ENCODE measurements at regions not wholly inside any gene's neighbourhood (a gene's known extent, or its start where the extent isn't known, plus 50 kb on each side); places are given as distances from the start of the nearest gene placed in this dataset.

- H3K36me3 ChIP-seq (ENCODE audit: insufficient read depth): no peaks in the 10 kb centered on the region
- H3K9me2 ChIP-seq (ENCODE audit: insufficient read depth): no peaks in the 10 kb centered on the region
- no peaks in the 10 kb centered on the region for H3K27me3 ChIP-seq (ENCODE audit: insufficient read depth)
- peaks cover 5% of the 10 kb centered on the region; the same call in 1 of the 3 replicates for H3K9me3 Mint-ChIP-seq
- no peaks in the 10 kb centered on the region for H3K79me2 ChIP-seq (replicated peaks; ENCODE audit: insufficient read depth)
- no peaks in the 10 kb centered on the region for H3K36me3 Mint-ChIP-seq (ENCODE audit: low read depth)
- no peaks in the 10 kb centered on the region for H3F3A ChIP-seq (replicated peaks; ENCODE audit: low read depth)
- H3K4me1 Mint-ChIP-seq: peaks cover 6% of the 10 kb centered on the region; the same call in 2 of the 3 replicates
- no peak overlapping the region for H3K4me2 ChIP-seq
- no peaks in the 10 kb centered on the region for H4K20me1 ChIP-seq (replicated peaks; ENCODE audit: insufficient read depth)
- no peak overlapping the region for H3K27ac Mint-ChIP-seq
- no peak overlapping the region for H3K4me3 ChIP-seq
- no peaks in the 10 kb centered on the region for H3K27me3 Mint-ChIP-seq (ENCODE audit: insufficient read depth, low read depth, poor library complexity)
- peak overlapping the region; percentile 16; the same call in 1 of the 2 replicates for H2AFZ ChIP-seq
- TF ChIP-seq EZH2phosphoT487 (IDR thresholded peaks at IDR 0.05; ENCODE audit: unreplicated experiment): no peak
- no peak for TF ChIP-seq ZNF331 (CRISPR knock-in tag; IDR thresholded peaks at IDR 0.05; ENCODE audit: low read depth)
- no peak for TF ChIP-seq ETS1 (IDR thresholded peaks at IDR 0.05)
- TF ChIP-seq STAT1 (IDR thresholded peaks at IDR 0.05; ENCODE audit: unreplicated experiment): no peak
- TF ChIP-seq NANOG (IDR thresholded peaks at IDR 0.05; ENCODE audit: borderline replicate concordance): no peak
- no peak for TF ChIP-seq REST (IDR thresholded peaks at IDR 0.05; ENCODE audit: unreplicated experiment)
- TF ChIP-seq ZNF114 (CRISPR knock-in tag; IDR thresholded peaks at IDR 0.05): no peak
- TF ChIP-seq CREB1 (CRISPR knock-in tag; IDR thresholded peaks at IDR 0.05; ENCODE audit: low read depth): no peak
- no peak for TF ChIP-seq JUNB (IDR thresholded peaks at IDR 0.05; ENCODE audit: unreplicated experiment)
- no peak for TF ChIP-seq ZNF462 (CRISPR knock-in tag; IDR thresholded peaks at IDR 0.05)
- no peak for TF ChIP-seq CTCF (conservative IDR thresholded peaks at IDR 0.05; ENCODE audit: low read depth in 2 of 2)
- TF ChIP-seq POLR2AphosphoS5 (IDR thresholded peaks at IDR 0.05; ENCODE audit: low read depth): no peak
- TF ChIP-seq EZH2 (IDR thresholded peaks at IDR 0.05; ENCODE audit: low read depth, unreplicated experiment): no peak
- H3K4me1 ChIP-seq (ENCODE audit: insufficient read depth): 0 out of 2 replicates have a peak, but pooled peaks cover 6% of the 10 kb centered on the region
- no peak for DNase-seq (ENCODE audit: low spot score)
- no peak overlapping the region for H3K27ac ChIP-seq (ENCODE audit: low read depth)
- no peak for ATAC-seq
- no peak overlapping the region for H3K4me3 Mint-ChIP-seq
These were observed 107.0 kb downstream of the NAB1 start for GRCh38 chr2:190755772-190756415.

All from GM23338 (cell line).